Omental fat pad (tissue), 3 donors: ENCODE measurements at regions not wholly inside any gene's neighbourhood (a gene's known extent, or its start where the extent isn't known, plus 50 kb on each side); places are given as distances from the start of the nearest gene placed in this dataset.

Experiments used
- ATAC-seq: fragments of 150-250 bp; one replicate; pipeline ENCODE4 v1.9.1; 2016; ENCODE audit warnings: mild to moderate bottlenecking, moderate library complexity; ENCODE audit not compliant: low FRiP score
- DNase-seq: peaks from one replicate; pipeline ENCODE4 v3.0.0-alpha.2; 2019; ENCODE audit warnings: low spot score
- CTCF ChIP-seq, 3 donors: fragments of 450-650 bp; IDR thresholded peaks; one replicate each; pipeline ENCODE4 v1.5.1; 2016 to 2017; ENCODE audit warnings: antibody characterized with exemption in 3 of 3, mild to moderate bottlenecking in 3 of 3, moderate library complexity in 2 of 3

GRCh38 chr1:118494998-118495397 lies 310.0 kb upstream of the SPAG17 start:
- no peak for ATAC-seq
- DNase-seq: no peak
- no peak for TF ChIP-seq CTCF (IDR thresholded peaks at IDR 0.05)

- TF ChIP-seq CTCF (IDR thresholded peaks at IDR 0.05): no peak
- no peak for ATAC-seq
- DNase-seq: no peak
Observed at GRCh38 chr1:118488787-118489186, 303.8 kb upstream of the SPAG17 start.

GRCh38 chr1:118487932-118488331 lies 302.9 kb upstream of the SPAG17 start:
- TF ChIP-seq CTCF (IDR thresholded peaks at IDR 0.05): no peak
- no peak for ATAC-seq

GRCh38 chr1:118487091-118487490 lies 302.1 kb upstream of the SPAG17 start:
- no peak for TF ChIP-seq CTCF (IDR thresholded peaks at IDR 0.05)
- ATAC-seq: no peak
- no peak for DNase-seq

More at GRCh38 chr1:118487932-118488331, 302.9 kb upstream of the SPAG17 start:
- no peak for DNase-seq

- no peak for ATAC-seq
Observed at GRCh38 chr1:118486199-118486598, 301.2 kb upstream of the SPAG17 start.

GRCh38 chr1:118485757-118486156 lies 300.7 kb upstream of the SPAG17 start:
- no peak for ATAC-seq
- TF ChIP-seq CTCF (IDR thresholded peaks at IDR 0.05): no peak
- DNase-seq: no peak

More at GRCh38 chr1:118486199-118486598, 301.2 kb upstream of the SPAG17 start:
- no peak for DNase-seq
- TF ChIP-seq CTCF (IDR thresholded peaks at IDR 0.05): no peak

- no peak for DNase-seq
- ATAC-seq: no peak
- no peak for TF ChIP-seq CTCF (IDR thresholded peaks at IDR 0.05)
Observed at GRCh38 chr1:118484893-118485292, 299.9 kb upstream of the SPAG17 start.
